Inflammatory macrophage treated with lipopolysaccharide for 1 hour (primary cell): ENCODE measurements at regions not wholly inside any gene's neighbourhood (a gene's known extent, or its start where the extent isn't known, plus 50 kb on each side); places are given as distances from the start of the nearest gene placed in this dataset.

ENCODE experiments used
- DNase-seq, 2 donors: peaks; one replicate each; pipeline ENCODE4 v3.0.0-alpha.2; 2020 to 2022

DNA sequence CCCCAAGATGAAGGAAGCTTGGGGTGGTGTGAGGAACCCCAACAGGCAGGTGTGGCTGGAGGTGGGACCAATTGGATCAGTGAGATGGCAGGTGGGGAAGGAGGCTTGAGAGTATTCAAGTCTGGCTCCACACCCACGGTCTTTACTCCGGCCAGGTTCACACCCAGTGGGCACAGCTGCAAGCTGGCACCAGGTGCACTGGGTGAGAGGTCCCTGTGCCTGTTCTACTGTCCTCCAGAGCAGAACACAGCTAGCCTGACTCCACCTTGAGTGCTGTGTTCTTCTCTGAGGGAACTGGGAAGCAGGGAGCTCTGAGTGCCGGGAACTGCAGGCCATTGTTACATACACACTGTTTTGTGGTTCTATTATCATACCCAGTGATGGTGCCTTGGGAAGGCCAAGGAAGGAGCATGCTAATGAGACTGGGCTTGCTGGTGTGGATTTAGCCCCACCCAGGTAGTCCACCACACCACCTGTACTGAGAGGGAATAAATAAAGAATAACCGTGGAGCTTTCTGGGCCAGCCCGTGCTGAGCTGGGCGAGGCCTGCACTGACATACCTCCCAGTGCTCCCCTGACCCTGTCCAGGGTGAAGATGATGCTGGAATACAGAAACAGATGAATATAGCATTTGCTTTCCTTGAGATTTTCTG lies 93.4 kb downstream of the ABHD5 start:
- DNase-seq, result no peak

DNA sequence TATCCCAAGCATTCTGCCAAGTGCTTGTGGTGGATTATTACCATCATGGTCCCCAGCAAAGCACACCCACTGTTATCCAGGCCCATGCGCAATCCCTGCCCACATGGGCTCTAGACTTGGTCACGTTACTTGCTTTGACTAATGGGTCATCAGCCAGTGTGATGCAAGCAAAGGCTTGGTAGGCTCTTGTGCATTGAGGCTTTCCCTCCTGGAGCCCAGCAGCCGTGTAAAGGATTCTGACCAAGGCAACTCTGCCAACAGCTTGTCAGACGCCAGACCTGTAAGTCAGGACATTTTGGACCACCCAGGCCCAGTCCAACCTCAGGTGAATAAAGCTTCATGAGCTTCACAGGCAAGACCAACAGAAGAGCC lies 93.9 kb downstream of the ABHD5 start:
- no peak for DNase-seq

DNA sequence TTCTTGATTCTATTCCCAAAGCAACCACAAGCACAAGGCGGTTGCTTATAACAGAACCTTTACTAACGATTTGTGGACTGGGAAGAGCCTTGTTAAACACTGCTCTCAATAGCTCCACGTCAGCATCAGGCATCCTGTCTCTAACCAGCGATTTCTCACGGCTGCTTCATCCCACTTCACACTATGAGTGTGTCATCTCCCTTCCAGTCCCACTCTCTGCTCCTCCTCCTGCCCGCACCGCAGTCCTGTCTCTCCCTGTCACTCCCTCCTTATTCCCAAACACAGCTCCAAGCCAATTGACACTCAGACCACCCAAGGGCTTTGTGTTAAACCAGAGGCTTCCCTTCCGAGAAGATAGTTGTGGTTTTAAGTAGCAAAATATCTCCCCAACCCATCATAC lies 94.8 kb downstream of the ABHD5 start:
- DNase-seq, result no peak

DNA sequence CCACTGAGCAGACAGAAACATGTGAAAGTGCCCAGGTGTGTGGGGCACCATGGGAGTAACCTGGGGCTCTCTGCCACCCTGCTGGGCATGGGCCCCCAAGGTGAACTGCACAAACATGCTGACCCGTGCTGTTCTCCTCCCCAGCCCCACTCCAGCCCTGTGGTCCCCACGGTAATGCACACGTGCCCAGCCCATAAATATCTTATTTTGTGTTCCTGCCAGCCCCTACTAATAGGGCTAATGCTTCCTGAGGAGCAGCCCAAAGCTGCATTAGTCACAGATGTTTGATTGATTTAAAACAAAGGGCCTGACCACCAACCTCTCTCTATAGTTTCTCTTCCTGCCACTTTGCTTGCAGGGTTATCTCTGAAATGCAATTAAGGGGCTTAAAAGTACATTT lies 95.4 kb downstream of the ABHD5 start:
- DNase-seq, result no peak

DNA sequence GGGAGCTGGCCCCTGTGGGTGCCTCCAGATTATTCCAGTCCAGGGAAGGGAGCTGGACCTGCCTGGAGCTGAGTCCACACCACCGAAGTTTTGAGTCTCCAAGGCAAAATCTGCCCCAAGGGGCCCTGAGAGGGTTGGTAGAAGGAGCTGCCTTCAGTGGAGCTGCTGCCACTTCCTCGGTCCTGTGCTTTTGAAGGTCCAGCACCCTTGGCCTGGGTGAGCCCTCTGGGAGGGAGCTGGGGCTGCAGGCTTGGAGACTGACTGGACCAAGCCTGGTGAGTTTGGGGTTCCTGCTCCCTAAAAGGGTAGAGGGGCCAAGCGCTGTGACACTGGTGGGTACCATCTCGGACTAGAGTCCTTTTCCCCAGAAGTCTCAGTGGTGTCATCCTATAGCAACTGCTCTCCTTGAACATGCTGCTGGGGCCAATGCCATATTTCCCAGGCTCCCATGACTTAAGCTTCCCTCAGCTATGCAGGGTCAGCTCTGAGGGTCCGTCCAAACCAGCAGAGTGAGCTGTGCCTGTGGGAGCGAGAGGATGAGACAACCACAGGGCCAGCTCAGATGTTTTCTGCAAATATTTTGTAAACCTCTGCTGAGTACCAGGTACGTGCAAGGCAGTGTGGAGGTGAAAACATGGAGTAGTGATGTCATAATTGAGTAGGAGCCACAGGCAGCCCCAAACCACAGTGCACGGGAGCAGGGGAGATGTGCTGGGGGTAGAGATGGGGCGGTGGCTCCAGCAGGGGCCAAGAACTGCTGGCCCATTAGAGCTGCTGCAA lies 96.0 kb downstream of the ABHD5 start:
- DNase-seq, result no peak

DNA sequence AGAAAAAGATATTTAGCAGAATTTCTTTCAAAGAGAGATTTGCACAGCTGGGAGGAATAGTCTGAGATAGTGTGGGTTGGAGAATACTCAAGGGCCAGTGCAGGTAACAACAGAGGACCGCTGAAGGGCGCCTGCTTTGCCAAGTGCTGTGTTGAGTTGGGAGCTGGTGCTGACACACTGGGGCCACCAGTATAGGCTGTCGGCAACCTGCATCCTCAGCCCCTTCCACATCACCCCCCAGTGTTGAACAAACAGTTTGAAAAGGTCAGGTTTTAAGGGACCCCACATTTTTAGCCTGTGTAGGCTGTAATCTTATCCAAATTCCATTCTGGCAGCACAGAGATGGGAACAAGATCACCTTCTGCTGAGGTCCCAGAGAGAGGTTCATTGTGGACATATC lies 96.6 kb downstream of the ABHD5 start:
- no peak for DNase-seq

DNA sequence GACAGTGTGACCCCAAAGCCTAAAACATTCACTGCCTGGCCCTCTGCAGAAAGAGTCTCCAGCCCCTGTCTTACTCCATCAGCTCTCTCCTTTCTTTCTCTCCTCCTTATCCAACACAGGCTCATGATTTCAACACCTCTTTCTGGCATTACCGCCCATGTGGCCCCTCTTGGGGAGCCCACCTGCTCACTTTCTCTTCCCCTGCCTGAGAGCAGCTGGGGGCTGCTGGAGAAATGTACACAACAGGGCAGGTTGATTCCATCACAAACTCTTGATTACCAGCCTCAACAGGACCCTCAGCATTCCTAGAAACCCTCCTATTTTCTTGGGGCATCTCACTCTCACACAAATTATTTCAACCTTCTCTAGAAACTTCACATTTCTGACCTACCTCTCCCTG lies 98.3 kb downstream of the ABHD5 start:
- no peak for DNase-seq

DNA sequence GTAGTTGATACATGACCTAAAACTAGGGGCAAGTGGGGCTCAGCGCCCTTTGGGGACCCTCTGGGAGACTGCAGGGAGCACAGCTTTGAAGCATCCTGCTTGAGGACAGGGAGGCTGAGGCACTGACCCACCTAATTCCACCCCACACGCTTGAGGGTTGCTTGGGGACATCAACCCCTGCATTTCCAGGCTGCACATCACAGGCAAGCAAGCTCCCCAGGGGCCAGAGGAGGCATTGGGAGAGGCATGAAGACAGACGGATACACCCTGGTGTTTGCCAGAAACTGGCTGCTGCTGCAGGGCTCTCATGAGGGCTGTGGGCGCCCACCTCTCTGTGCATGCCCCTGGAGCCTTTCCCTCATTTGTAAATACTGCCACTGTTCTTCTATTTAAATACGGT lies 99.3 kb downstream of the ABHD5 start:
- no peak for DNase-seq

DNA sequence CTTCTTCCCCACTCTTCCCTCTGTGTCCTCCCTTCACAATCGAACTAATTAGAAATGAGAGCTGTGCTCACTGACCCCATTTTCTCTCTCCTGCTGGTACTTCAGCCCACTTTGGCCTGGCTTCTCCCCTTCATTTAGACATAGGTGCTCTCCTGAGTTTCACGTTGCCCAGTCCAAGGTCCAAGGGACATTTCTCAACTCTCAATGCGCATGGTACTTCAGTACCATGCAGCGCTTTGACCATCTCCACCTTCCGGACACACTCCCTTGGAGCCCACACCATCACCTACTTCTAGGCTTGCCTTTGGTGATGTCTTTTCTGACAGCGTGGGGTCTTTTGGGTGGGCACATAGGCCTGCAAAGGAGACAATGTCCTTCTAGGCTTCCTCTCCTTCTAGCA lies 99.7 kb downstream of the ABHD5 start:
- DNase-seq, result no peak

DNA sequence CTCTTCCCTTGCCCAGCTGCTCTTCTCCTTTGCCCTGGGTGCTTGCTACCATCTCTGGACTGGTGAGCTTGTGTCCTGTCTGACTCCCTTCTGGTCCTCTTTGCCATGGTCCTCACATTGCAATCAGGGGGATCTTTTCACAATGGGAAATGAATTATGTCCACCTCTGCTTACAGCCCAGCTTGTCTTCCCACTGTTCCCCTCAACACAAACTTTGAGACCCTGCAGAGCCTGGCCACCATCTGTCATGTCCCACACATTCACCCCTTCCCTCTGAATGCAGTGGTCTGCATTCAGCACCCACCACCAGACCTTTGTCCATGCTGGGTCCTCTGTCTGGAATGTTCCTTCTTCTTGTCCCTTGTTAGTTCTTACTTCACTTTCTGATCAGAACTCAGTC lies 100.5 kb downstream of the ABHD5 start:
- no peak for DNase-seq

DNA sequence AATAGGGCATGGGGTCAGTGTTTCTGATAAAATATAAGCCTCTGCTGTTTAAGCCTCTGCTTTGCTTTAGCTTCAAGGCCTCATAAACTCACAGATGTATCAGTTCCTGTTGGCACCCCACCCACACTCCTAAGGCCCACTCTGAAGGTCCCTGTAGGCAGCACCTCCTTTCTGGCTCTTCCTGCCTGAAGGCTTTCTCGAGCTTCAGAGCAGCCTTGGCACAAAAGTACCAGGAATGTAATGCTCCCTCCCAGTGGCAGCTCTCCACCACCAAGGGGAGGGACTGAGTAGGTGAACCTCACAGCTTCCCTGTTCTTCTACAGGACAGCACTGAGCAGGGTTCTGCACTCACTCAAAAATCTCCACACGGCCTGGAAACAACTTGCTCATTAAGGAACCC lies 102.2 kb downstream of the ABHD5 start:
- no peak for DNase-seq

DNA sequence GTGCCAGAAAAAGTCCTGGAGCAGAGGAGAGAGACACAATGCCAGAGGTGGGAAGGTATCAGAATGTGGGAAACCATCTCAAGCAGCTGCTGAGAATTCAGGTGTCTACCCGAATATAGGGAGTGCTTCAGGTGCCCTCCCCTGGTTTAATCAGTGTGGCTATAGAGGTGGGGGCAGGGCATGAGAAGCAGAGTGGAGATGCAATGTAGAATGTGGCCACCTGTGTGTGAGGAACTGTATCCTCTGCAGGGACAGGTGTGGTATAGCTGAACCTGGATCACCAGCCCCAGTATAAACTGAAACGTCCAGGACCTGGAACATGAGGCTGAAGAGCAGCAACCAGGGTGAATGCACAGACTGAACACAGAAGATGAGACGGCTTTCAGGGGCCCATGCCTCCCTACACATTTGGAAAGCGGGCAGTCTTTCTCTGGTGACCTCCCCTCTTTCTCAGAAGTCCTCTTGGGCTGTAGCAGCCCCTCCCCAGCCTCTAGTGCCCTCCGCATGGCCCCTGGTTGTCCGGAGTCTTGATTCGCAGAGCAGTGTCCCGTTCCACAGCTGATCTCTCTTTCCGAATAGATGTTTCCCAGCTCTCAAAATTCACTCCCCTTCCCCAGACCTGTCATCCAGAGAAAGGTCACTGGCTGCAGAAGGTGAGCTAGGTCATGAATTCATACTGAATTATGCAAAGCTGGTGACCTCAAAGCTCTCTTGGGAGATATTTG lies 103.1 kb downstream of the ABHD5 start:
- no peak for DNase-seq

DNA sequence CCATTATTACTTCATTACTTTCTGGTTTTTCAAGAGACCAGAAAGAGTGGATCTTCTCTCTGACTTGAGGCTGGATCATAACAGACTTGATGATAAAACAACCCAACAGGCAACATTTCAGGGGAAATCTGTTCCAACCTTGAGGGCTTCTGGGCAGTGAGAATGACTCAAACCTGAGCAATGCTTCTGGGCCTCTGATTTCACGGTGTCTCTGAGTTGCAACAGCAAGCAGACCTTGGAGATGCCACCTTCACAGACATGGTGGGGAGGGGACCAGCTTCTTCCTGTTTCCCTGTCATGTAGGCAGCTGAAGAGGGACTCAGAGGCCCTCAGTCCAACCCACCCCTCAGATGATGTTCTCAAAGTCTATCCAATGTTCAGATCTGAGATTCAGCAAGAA lies 104.0 kb downstream of the ABHD5 start:
- no peak for DNase-seq

DNA sequence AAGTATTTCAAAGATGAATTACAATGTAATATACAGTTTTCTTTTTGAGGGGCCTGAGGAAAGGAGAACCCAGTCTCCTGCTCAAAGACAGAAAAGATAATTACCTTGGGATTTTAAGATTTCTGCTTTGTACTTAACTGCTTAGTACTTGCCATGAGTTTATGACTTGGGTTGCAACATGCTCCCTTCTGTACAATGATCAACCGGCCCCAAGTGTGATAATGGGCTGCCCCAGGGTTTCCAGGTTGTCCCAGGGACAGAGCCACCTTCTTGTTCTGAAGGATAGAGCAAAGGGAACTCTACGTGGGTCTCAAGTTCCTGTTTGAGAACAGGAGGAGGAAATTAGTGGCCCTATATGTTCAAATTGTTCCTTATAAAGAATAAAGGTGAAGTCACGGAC lies 104.8 kb downstream of the ABHD5 start:
- DNase-seq, result no peak

DNA sequence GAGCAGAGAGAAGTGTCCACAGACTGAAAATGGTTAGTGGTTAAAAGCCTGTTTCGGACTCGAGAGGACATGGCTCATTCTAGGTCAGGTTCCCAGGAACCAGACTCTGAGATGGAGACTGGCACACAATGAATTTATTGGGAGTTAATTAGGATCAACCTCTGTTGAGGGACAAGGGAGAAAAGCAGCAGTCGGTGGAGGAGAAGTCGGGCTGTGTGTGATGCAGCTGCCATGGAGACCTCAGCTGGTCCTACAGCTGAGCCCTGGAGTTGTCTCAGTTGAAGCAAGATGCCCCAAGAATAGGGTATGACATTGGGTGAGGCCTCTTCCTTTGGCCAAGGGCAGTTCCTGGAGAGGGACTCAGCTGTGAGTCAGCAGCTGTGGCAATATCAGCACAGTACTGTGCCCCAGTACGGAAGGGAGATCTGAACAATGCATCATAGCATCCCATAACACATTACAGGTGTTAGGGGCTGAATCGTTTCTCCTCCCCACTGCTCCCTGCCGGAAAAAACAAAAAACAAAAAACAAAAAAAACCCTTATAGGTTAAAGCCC lies 105.4 kb downstream of the ABHD5 start:
- no peak for DNase-seq

DNA sequence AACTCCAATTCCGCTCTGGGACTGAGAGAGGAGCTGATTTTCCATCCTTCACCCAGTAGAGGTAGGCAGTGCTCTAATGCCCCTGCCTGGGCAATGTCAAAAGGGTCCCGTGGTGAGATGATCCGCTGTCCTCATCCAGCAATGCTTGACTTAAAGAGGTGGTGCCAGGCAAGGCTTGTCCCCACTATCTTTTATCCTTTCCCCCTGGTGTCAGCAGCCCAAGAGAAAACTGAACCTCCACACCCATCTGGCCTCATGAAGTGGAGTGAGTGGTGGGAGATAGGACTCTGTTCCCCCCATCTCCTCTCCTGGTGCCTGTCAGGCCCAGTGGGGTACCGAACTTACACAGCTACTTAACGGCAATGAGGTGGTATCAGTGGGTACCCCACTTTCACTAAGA lies 107.1 kb downstream of the ABHD5 start:
- DNase-seq, result no peak

DNA sequence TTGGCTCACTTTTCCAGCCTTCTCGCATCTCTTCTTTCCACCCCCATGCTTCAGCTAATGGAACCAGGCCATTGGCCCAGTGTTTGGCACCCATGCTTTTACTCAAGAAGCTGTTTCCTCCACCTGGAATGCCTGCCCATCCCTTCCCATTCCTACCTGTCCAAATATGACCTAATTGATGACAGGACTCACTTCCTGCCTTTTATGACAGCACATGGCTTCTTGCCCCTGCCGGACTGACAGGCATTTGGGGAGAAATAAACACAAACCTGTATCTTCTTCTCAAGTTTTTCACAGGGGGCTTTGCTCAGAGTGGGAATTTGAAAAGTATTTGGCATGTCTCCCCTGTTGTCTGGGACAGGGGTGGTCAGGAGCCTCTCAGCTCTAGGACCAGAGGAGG lies 120.1 kb downstream of the ABHD5 start:
- DNase-seq, result no peak

DNA sequence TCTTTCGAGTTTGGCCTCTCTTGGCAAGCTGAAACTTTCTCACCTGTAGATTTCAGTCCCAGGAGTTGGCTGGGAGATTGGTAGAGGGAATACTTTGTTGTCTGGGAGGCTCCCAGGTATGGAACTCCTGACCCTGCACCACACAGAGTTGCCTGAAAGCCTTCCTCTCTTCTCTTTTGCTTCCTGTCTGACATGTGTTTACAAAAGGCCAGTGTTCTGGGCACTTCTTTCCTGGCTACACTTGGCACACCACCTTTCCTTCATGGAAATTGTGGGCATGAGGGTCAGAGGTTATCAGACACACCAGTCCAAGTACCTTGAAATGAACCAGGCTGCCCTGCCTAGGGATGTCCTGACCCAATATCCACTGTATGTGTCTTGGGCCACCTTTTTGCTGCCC lies 123.7 kb downstream of the ABHD5 start:
- no peak for DNase-seq

DNA sequence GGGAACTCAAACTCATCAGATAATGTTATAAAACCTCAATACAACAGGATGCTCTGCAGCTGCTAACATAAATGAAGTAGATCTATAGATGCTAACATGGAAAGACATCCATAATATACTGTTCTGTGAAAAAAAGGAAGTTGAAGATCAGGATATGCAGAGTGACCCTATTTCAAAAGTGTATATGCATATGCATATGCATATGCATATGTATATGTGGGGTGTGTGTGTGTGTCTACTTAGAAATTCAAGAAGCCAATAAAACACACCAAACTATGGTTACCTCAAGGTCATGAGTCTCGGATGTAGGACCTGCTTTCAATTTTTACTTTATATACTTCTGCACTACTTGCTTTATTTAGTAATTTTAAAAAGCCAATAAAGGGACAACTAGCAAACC lies 125.6 kb downstream of the ABHD5 start:
- DNase-seq, result no peak

DNA sequence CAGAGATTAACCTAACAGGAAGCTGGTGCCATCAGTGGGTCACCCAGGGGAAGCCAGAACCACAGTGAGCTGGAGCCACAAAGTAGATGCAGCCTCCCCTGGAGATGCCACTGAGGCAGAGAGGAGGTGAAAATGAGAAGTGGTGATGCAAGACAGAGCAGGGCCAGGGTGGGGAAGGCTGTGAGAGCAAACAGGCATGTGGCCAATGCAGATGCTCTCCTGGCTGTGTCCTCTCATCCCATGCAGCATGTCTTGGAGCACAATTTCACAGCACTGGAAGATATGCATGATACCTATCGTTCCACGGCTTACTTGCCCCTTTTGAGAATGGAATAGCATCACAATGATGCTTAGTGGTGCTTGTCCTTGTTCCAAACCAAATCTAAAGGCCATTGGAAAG lies 126.3 kb downstream of the ABHD5 start:
- DNase-seq, result no peak

DNA sequence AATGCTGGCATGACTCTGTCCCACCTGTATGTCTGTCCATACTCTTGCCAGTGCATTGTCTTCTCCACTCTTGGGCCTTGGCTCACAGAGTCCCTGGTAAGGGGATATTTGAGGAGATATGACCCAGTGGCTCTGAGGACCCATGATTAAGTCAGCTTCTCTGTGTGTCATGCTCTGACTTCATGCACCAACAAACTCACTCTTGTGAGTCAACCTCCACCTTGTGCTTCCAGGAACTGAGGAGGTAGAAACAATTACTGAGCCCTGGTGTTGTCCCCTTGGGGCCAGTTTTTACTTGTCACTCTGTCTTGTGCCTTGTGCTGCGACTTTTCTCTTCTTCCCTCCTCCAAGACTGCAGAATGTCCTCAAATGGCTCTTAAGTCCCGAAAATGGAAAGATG lies 127.1 kb downstream of the ABHD5 start:
- no peak for DNase-seq

DNA sequence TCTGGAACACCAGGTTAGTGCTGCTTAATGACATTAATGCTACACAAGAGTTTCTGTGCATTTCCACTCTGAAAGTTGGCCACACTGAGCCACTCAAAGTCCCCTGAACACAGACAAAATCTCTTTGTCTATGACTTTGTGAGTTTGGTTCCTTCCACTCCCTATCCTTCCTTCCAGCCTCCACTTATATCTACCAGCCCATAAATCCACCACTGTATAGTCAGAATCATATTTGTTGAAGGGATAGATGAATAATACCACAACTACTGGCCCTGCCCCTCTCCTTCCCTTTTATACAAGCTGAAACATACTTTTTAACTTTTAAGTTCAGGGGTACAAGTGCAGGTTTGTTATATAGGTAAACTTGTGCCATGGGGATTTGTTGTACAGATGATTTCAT lies 127.5 kb downstream of the ABHD5 start:
- no peak for DNase-seq

DNA sequence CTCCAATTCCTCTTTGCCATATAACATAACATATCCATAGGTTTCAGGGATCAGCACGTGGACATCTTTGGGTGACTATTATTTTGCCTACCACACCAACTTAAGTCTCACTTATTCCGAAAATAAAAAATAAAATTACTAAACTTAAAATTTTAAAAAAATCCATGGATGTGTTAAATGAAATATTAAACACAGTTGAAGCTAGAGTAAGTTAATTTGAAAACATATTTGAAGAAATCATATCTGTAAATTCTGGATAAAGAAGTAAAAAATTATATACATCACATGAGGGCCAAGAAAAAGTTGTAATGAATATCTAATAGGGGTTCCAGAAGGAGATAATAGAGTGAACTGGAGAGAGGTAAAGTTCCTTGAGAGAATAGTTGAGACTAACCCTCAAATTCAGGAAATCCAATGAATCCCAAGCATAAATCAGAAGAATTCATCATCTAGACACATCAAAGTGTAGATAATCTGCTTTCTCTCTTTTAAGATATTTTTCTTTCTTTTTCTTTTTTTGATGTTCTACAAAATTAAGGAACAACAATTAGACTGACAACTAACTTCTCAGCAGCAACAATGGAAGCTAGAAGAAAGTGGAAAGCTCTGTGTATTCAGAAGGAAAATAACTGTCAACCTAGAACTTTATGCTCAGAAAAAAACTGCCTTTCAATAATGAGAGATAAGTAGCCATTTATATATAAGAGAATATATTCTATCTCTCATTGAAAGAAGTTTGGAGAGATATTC lies 147.4 kb downstream of the ABHD5 start:
- no peak for DNase-seq
